Neural progenitor cell (in vitro differentiated cells): ENCODE measurements at regions not wholly inside any gene's neighbourhood (a gene's known extent, or its start where the extent isn't known, plus 50 kb on each side); places are given as distances from the start of the nearest gene placed in this dataset.

ENCODE experiments used
- DNase-seq: peaks from one replicate; pipeline ENCODE4 v3.0.0-alpha.2; 2016; ENCODE audit warnings: low spot score
- H2AFZ ChIP-seq: fragments of 200-600 bp; sonication (generic); replicated peaks from 2 replicates; pipeline ENCODE4 v1.6.1; 2016; ENCODE audit warnings: antibody characterized with exemption
- H3F3A ChIP-seq: fragments of 200-600 bp; sonication (generic); 2 replicates; pipeline ENCODE4 v1.6.1; 2016; ENCODE audit warnings: antibody characterized with exemption, low read depth
- H3K27ac ChIP-seq: fragments of 200-600 bp; sonication (generic); 2 replicates; pipeline ENCODE4 v1.5.1; 2016; ENCODE audit warnings: mild to moderate bottlenecking
- H3K27me3 ChIP-seq: fragments of 200-600 bp; sonication (generic); 2 replicates; pipeline ENCODE4 v1.6.1; 2016; ENCODE audit warnings: mild to moderate bottlenecking, moderate library complexity
- H3K36me3 ChIP-seq: fragments of 200-600 bp; sonication (generic); 2 replicates; pipeline ENCODE4 v1.5.1; 2016
- H3K4me1 ChIP-seq: fragments of 200-600 bp; sonication (generic); 2 replicates; pipeline ENCODE4 v1.6.1; 2016; ENCODE audit warnings: mixed run types
- H3K4me2 ChIP-seq: fragments of 200-600 bp; sonication (generic); 2 replicates; pipeline ENCODE4 v1.6.1; 2016
- H3K4me3 ChIP-seq: fragments of 200-600 bp; sonication (generic); 2 replicates; pipeline ENCODE4 v1.5.1; 2016
- H3K79me2 ChIP-seq: fragments of 200-600 bp; sonication (generic); 2 replicates; pipeline ENCODE4 v1.6.1; 2016; ENCODE audit warnings: low read depth
- H3K9ac ChIP-seq: fragments of 200-600 bp; sonication (generic); 2 replicates; pipeline ENCODE4 v1.6.1; 2016
- H3K9me3 ChIP-seq: fragments of 200-600 bp; sonication (generic); 2 replicates; pipeline ENCODE4 v1.5.1; 2016; ENCODE audit warnings: low read depth
- H4K20me1 ChIP-seq: fragments of 200-600 bp; sonication (generic); 2 replicates; pipeline ENCODE4 v1.6.1; 2016; ENCODE audit warnings: low read depth
- H3K27ac Mint-ChIP-seq: 3 replicates; pipeline ENCODE4 v1.8.0; 2021; ENCODE audit warnings: mixed read lengths
- H3K27me3 Mint-ChIP-seq: 2 replicates; pipeline ENCODE4 v1.8.0; 2022; ENCODE audit warnings: low read depth, mild to moderate bottlenecking, inconsistent platforms, moderate library complexity, mixed read lengths; ENCODE audit not compliant: insufficient read depth
- H3K36me3 Mint-ChIP-seq: 3 replicates; pipeline ENCODE4 v1.8.0; 2021; ENCODE audit warnings: mixed read lengths
- H3K4me1 Mint-ChIP-seq: 3 replicates; pipeline ENCODE4 v1.8.0; 2021; ENCODE audit warnings: mixed read lengths
- H3K4me3 Mint-ChIP-seq: 3 replicates; pipeline ENCODE4 v1.8.0; 2021; ENCODE audit warnings: mild to moderate bottlenecking, moderate library complexity, mixed read lengths
- H3K9me3 Mint-ChIP-seq: 3 replicates; pipeline ENCODE4 v1.8.0; 2020; ENCODE audit warnings: mixed read lengths
- CTCF ChIP-seq: fragments of 200-600 bp; sonication (generic); IDR thresholded peaks from 2 replicates; pipeline ENCODE4 v1.5.1; 2017; ENCODE audit warnings: antibody characterized with exemption, mild to moderate bottlenecking
- EZH2 ChIP-seq: fragments of 200-600 bp; sonication (generic); IDR thresholded peaks from 2 replicates; pipeline ENCODE4 v1.6.1; 2017; ENCODE audit warnings: antibody characterized with exemption, mild to moderate bottlenecking, moderate library complexity
- EZH2phosphoT487 ChIP-seq: fragments of 200-600 bp; sonication (generic); IDR thresholded peaks from 2 replicates; pipeline ENCODE4 v1.6.1; 2017; ENCODE audit warnings: antibody characterized with exemption

- H3K4me1 Mint-ChIP-seq, result peaks cover 21% of the 10 kb centered on the region
- no peaks in the 10 kb centered on the region for H3K79me2 ChIP-seq
- H3K4me2 ChIP-seq, result no peak overlapping the region
- H3K27me3 Mint-ChIP-seq, result no peaks in the 10 kb centered on the region
- no peaks in the 10 kb centered on the region for H3K9me3 ChIP-seq
- H3K27me3 ChIP-seq, result no peaks in the 10 kb centered on the region
- no peaks in the 10 kb centered on the region for H3K36me3 ChIP-seq
- H2AFZ ChIP-seq, result no peak overlapping the region
- no peak overlapping the region for H3K27ac Mint-ChIP-seq
- no peak overlapping the region for H3K4me3 Mint-ChIP-seq
- H3K9ac ChIP-seq, result no peak overlapping the region
- no peak overlapping the region for H3K27ac ChIP-seq
- no peak for DNase-seq
- TF ChIP-seq EZH2, result no peak
- TF ChIP-seq CTCF, result no peak
- no peak for TF ChIP-seq EZH2phosphoT487
- H3K4me1 ChIP-seq, result no peaks in the 10 kb centered on the region
- no peaks in the 10 kb centered on the region for H3F3A ChIP-seq
- no peak overlapping the region for H3K4me3 ChIP-seq
- H3K9me3 Mint-ChIP-seq, result peaks cover 3% of the 10 kb centered on the region
- no peaks in the 10 kb centered on the region for H3K36me3 Mint-ChIP-seq
- no peaks in the 10 kb centered on the region for H4K20me1 ChIP-seq
These were observed 620.5 kb downstream of the DOK5 start for GRCh38 chr20:55095745-55096400.

- Mint-ChIP-seq H3K27ac (peak overlapping the region; percentile 70), H3K36me3 (no peaks in the 10 kb centered on the region), H3K4me1 (peaks cover 21% of the 10 kb centered on the region), H3K27me3 (no peaks in the 10 kb centered on the region), H3K4me3 (no peak overlapping the region), H3K9me3 (peaks cover 3% of the 10 kb centered on the region)
- H3K4me2 ChIP-seq, result no peak overlapping the region
- no peak for DNase-seq
- no peaks in the 10 kb centered on the region for H3K79me2 ChIP-seq
- H3K4me1 ChIP-seq, result no peaks in the 10 kb centered on the region
- no peaks in the 10 kb centered on the region for H3K36me3 ChIP-seq
- H3K9me3 ChIP-seq, result no peaks in the 10 kb centered on the region
- no peaks in the 10 kb centered on the region for H4K20me1 ChIP-seq
- TF ChIP-seq CTCF, result no peak
- no peak overlapping the region for H3K4me3 ChIP-seq
- H2AFZ ChIP-seq, result no peak overlapping the region
- no peak overlapping the region for H3K27ac ChIP-seq
- H3K9ac ChIP-seq, result no peak overlapping the region
- H3F3A ChIP-seq, result no peaks in the 10 kb centered on the region
- no peaks in the 10 kb centered on the region for H3K27me3 ChIP-seq
These were observed 619.0 kb downstream of the DOK5 start for GRCh38 chr20:55094353-55094861.

GRCh38 chr20:55090286-55090685 lies 614.9 kb downstream of the DOK5 start:
- Histone ChIP-seq H3K27me3 (no peaks in the 10 kb centered on the region), H2AFZ (no peak overlapping the region), H3K79me2 (no peaks in the 10 kb centered on the region), H3K4me3 (no peak overlapping the region), H3K9me3 (no peaks in the 10 kb centered on the region), H3K4me2 (no peak overlapping the region), H3K27ac (no peak overlapping the region), H3K4me1 (no peaks in the 10 kb centered on the region), H3K9ac (no peak overlapping the region), H3K36me3 (no peaks in the 10 kb centered on the region), H3F3A (no peaks in the 10 kb centered on the region), H4K20me1 (no peaks in the 10 kb centered on the region)
- Mint-ChIP-seq H3K36me3 (no peaks in the 10 kb centered on the region), H3K27ac (no peak overlapping the region), H3K4me1 (peaks cover 7% of the 10 kb centered on the region), H3K9me3 (peaks cover 3% of the 10 kb centered on the region), H3K4me3 (no peak overlapping the region), H3K27me3 (peaks cover 2% of the 10 kb centered on the region)
- no peak for DNase-seq
- TF ChIP-seq EZH2 (no peak), EZH2phosphoT487 (no peak), CTCF (no peak)
